GM18951 (cell line): ENCODE measurements at regions not wholly inside any gene's neighbourhood (a gene's known extent, or its start where the extent isn't known, plus 50 kb on each side); places are given as distances from the start of the nearest gene placed in this dataset.

Experiments
- POLR2A ChIP-seq: IDR thresholded peaks from 4 replicates; pipeline ENCODE4 v1.6.1; 2011; ENCODE audit warnings: mild to moderate bottlenecking; ENCODE audit not compliant: insufficient read length, insufficient read depth; ENCODE audit errors: extremely low read depth
- in situ Hi-C: fragments of 300-500 bp; cut with MboI; formaldehyde crosslinking; loops from one replicate; pipeline ENCODE4 v1.12.0; 2022; ENCODE audit warnings: low sequenced_read_pairs, mixed read lengths, inconsistent platforms; ENCODE audit not compliant: unreplicated experiment

DNA sequence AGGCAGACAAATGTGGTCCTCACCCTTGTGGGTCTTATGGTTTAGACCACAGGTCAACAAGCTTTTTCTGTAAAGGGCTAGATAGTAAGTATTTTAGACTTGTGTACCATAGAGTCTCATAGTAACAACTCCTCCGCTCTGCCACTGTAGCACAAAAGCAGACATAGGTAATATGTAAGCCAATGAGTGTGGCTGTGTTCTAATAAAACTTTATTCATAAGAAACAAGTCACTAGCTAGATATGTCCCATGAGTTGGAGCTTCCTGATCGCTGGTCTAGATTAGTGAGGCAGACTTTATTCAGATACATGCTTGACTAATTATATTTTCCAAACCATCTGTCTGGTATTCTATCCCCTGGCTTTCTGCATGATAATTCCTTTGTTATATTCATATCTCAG is 196.4 kb upstream of the TSHZ2 start:
- no peak for TF ChIP-seq POLR2A
- in situ Hi-C loops, result no loop called here

DNA sequence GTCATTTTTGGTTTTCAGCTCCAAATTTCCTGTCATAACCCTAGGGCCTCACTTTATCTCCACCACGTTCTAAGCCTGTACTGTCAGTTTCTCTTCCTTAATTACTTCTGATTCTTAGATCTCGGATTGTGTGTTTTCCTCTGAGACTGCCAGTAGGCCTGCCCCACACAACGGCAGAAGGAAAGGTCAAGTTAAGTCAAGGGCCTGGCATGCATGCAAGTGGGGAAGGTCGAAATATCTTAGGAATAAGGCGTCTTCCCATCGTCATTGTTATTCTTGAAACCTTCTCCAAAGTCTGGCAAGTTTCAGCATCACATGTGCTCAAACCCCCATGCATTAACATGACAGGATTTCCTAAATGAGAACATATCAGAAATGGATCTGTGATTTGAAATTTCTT is 203.5 kb upstream of the TSHZ2 start:
- in situ Hi-C loops, result no loop called here
- no peak for TF ChIP-seq POLR2A

DNA sequence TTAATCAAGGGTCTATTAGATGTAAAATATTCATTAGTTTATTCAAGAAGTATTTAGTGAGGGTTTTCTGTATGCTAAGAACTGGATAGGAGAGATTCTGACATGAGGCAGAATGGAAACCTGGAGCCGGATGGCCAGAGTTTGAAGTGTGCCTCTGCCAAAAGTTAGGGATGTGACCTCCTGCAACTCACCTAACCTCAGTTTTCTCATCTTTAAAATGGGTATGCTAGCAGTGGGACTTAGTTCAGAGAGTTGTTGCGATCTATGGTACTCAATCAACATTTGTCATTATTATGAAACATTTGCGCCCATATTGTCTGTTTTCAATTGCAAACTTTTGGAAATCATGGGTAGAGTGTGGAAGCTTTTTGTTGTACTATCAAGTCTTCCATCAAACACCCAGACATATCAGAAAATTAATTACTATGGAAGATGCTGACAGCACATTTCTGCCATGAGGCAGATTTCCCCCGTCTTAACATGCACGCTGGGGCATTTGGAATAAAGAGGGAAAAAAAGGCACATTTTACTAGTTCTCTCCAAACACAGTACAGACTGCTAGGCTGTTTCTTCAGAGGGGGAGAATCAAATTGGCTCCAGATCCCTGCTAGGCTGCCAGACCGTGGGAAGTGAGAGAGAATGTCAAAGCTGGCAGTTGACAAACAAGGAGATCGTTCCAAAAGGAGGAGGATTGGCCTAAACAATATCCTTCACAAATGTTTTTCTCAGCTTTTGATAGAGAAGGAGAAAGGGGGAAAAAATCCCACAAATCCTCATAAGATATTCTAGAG is 205.3 kb upstream of the TSHZ2 start:
- in situ Hi-C loops, result no loop called here
- no peak for TF ChIP-seq POLR2A

DNA sequence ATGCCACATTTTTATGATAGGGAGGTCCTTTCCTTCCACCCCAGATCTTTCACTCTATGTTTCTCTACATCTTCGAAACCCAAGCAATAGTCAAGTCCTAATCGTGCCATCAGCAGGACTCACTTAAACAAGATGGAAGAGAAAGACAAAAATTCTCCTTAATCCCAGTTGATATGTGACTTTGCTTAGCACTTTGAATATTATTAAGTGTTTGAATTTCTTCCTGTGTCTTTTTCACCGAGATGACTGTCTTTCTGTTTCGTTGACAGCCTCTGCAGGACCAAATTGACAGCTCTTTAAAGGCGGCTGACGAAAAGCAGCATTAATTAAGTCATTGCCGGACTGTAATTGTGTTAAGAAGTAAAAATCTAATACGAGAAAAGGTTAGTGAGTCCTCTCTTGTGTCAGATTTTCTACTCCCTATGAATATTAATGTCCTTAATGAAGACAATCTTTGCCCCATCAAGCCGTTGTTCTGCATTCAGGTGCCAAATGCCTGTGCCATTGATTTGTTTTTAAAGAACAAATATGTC is 208.8 kb upstream of the TSHZ2 start:
- in situ Hi-C loops, result no loop called here
- TF ChIP-seq POLR2A, result no peak

DNA sequence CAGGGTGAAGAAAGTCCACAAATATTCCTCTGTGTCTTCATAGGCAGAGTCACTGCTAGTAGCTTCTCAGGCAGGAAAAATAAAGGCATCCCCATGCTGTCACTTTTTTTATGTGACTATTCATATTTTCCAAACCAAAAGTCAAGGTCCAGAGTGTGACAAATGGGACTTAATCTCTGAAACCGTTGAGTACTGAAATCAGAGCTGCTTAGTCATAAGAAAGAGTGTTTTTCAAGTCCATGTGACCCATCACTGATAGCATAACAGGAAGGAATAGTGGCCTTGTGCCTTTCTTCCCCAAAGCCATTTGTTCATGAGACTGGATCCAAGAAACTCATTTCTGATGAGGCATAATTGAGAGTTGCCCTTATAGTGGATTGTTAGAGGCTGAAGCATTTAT is 210.3 kb upstream of the TSHZ2 start:
- TF ChIP-seq POLR2A, result no peak
- in situ Hi-C loops, result no loop called here

DNA sequence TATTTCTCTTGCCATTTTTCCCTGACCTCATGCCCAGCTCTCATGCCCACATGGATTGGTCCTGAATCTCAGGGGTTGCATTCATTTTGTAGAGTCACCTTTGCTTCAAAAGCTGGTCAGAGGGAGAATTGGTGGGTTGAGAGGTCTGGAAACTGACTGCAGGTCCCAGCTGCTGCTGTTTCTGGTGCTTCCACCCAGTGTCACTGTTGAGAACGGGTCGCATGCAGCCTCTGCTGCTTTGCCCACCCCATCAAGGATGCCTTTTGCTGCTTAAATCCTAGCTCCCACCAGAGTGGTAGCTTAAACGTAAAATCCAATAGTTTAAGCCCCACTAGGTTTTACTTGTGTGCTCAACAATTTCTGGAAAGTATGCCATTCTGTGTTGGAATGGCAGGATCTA is 211.4 kb upstream of the TSHZ2 start:
- no peak for TF ChIP-seq POLR2A
- in situ Hi-C loops, result no loop called here

DNA sequence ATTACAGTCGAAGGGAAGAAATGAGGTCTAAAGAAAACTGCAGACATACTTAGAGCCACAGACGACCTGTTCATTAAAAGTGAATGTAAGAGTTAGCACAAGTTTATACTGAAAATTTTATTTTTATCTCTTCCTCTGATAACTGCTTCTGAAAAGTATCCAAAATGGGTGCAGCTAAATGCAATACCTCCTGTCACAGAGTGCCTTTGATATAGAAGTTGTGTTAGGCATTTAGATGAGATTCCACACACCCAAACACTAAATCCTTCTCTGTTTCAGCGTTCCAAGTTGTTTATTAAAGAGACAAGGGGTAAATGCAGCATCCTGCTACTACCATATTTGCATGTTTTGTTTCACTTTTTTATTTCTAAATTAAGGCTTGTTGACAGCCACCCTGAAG is 214.7 kb upstream of the TSHZ2 start:
- no peak for TF ChIP-seq POLR2A
- in situ Hi-C loops, result no loop called here

DNA sequence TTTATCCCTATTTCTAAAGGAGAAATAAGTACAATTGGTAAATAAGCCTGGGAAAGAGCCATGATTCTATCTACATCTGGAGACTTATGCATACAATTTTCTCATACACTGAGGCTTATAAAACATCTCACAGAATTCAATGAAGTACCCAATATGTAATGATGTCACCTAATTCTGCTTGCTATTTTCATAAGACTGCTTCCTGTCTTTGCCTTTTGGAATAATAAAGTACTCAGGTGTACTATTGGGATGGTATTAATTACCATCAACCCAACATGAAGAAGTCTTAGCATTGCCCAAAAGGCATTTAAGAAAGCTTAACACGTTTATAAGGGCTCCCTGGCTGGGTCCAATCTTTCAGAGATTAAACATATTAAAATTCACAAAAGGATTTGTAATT is 216.4 kb upstream of the TSHZ2 start:
- TF ChIP-seq POLR2A, result no peak
- in situ Hi-C loops, result no loop called here

DNA sequence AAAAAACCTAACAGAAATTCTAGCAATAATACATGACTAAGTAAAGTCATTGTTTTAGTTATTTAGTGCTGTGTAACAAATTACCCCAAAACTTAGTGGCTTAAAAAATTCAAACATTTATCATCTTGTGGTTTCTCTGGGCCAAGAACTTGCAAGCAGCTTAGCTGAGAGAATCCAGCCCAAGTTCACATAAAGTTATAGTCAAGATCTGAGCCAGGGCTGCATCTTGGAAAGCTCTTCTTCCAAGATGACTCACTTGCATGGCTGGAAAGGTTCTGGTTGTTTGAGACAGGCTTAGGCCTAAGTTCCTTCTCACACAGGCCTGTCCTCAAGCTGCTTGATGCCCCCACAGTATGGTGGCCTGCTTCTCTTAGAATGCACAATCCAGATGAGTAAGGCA is 217.8 kb upstream of the TSHZ2 start:
- in situ Hi-C loops, result no loop called here
- no peak for TF ChIP-seq POLR2A

DNA sequence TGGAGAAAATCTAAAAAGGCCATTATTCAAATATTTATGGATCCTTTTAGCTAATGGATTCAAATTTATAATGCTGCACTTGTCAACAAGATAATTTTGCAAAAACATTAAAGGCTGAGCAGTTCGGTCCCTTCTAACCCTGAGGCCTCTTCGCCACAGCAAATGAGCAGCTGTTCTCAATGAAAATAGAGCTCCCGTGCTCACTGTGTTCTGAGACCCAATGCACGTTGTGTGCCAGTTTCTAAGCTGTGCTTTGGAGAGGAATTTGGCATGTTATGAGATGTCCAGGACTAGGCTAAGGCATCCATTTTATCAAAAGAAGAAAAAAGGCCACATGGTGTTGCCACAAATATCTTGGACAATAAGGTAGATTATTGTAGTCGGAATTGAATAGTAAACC is 220.1 kb upstream of the TSHZ2 start:
- in situ Hi-C loops, result no loop called here
- TF ChIP-seq POLR2A, result no peak

DNA sequence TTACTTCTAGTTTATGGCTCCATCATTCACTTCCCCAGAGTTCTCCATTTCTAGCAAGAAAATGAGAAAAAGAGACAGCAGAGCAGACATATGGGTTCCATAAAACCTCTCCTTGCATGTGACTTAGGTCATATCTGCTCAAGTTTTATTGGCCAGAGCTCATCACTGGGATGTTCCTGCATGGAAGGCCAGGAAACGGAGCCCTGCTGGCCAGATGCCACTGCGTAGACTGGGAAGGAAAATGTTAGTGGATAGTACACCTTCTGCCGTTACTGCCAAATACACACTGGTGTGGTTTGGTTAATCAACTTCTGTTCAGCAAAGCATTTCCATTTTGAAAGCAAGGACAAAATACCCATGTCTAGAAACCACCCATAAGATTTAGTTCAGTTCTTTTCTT is 220.6 kb upstream of the TSHZ2 start:
- no peak for TF ChIP-seq POLR2A
- in situ Hi-C loops, result no loop called here

DNA sequence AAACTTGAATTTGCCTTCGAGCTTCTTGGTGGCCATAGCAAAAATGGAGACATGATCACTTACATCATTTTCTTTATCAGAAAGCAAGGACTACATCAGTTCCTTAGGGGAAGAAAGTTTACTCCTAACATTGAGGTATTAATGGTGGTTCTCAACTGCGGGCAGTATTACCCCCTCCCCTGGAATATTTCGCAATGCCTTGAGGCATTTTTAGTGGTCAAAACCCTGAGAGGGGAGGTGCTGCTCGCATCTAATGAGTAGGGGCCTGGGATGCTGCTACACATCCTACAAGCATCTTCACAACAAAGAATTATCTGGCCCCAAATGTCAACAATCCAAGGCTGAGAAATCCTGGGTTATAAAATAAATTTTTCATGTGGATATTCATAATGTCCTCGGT is 222.2 kb upstream of the TSHZ2 start:
- in situ Hi-C loops, result no loop called here
- TF ChIP-seq POLR2A, result no peak

DNA sequence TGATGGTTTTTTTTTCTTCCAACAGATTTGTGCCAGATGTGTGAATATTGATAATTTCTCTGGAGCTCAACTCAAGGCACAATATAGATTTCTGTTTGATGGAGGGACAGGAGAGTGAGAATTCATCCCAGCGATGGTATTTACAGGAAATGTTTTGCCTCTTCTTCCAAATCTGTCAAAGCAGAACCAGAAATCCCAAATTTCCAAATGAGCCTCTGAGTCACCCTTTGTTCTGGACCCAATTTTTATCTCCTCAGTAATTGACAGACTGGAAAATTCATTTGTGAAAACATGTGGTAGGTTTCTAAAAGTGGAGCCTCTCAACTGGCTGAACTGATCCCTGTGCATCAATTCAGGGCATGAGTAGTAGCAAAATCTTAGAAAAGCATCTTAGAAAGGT is 223.2 kb upstream of the TSHZ2 start:
- in situ Hi-C loops, result no loop called here
- no peak for TF ChIP-seq POLR2A

DNA sequence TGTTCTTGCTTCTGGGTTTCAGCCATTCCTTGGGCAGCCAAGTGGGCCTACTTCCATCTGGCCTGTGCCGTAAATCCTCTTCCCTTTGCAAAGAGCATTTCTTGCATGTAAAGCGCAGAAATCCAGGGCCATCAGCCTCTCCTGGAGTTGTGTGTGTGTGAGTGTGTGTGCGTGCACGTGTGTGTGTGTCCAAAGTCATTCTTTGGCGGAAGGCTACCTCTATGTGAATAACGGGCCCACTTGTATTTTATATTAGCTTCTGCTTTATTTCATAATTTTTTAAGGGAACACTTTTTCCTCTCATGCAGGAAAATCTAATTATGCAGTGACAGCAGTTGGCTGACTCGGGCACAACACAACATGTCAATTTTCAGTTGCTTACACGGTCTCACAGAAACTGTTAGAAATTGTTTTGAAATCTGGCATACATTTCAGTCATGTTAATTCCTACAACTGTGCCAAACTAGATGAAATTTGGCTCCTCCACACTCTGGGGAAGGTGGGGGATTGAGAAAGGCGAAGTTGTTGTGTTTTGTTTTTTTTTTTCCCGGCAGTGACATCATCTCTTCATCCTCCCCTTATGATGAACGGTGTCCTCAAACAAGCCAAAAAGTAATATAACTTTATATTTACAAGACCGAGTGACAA is 223.7 kb upstream of the TSHZ2 start:
- TF ChIP-seq POLR2A, result no peak
- in situ Hi-C loops, result no loop called here

DNA sequence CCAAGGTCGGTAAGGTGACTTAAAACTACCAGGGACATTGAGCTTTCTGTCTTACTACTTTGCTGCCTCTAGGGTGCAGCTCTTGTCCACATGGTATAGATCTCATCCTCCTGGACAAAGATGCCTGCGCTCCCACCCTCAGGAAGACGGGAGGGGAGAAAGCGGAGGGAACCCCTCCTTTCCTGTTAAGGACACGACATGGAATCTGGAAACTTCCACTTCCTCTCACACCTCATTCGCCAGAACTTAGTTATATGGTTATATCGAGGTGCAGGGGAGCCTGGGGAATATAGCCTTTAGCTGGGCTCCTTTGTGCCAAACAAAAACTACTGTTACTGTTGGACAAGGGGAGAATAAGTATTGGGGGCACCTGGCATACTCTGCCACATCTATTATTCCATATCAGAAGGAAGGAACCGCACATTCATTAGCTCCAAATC is 224.3 kb upstream of the TSHZ2 start:
- in situ Hi-C loops, result no loop called here
- TF ChIP-seq POLR2A, result no peak

DNA sequence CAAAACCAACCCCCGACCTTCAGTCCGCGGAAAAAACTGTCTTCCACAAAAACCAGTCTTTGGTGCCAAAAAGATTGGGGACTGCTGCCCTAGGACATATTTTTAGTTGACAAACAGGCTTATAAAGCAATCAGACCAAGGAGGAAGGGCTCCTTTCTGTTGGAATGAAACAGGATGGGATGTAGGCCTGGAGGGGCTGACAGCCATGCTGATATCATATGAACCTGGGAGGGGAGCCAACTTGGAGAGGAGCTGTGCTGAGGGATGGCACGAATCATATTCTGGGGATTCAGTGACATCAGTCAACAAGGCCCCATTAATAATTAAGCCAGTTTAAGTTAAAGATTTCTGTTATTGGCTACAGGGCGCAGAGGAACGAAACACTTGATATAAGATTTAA is 225.4 kb upstream of the TSHZ2 start:
- TF ChIP-seq POLR2A, result no peak

More for the DNA sequence above, 225.4 kb upstream of the TSHZ2 start:
- in situ Hi-C loops, result no loop called here
